Stimulated activated CD4-positive, alpha-beta T cell treated with anti-CD3 and anti-CD28 coated beads, Interleukin-1b, Interleukin-23, amount 100 ng/mL, for 24 hours (primary cell): ENCODE measurements at regions not wholly inside any gene's neighbourhood (a gene's known extent, or its start where the extent isn't known, plus 50 kb on each side); places are given as distances from the start of the nearest gene placed in this dataset.
"Not testable (repeated sequence)": the region's sequence is repeated elsewhere in the genome, so short reads cannot be mapped to it uniquely, and the experiment has no call there.

Experiments used
- DNase-seq, 4 experiments: peaks; one replicate each; pipeline ENCODE4 v3.0.0-alpha.2; 2020; ENCODE audit warnings: low read depth in 4 of 4, low spot score in 1 of 4

DNA sequence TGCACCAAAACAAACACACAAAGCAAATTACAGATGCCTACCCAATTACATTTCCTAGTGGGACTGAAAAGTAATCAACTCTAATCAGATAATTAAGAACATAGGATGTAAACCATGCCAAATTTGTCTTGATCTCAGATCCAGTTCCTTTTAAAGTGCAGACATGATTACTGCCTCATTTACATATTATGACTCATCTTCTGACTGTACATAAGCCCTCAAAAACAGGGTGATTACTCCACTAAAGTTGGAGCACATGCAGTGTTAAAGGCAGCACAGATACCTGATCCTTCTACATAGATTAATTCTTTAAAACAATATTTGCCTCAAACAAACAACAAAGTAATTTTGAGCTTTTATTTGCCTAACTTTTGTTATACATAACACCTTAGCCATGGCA is 337.2 kb downstream of the RPS29 start:
- DNase-seq: no peak

DNA sequence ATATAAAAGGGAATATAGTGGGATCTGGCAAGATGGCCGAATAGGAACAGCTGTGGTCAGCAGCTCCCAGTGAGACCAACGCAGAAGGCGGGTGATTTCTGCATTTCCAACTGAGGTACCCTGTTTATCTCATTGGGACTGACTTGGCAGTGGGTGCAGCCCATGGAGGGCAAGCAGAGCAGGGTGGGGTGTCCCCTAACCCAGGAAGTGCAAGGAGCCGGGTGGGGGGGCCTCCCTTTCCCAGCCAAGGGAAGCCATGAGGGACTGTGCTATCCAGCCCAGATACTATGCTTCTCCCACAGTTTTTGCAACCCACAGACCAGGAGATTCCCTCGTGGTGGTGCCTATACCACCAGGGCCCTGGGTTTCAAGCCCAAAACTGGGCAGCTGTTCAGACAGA is 342.4 kb downstream of the RPS29 start:
- not testable (repeated sequence) for DNase-seq

DNA sequence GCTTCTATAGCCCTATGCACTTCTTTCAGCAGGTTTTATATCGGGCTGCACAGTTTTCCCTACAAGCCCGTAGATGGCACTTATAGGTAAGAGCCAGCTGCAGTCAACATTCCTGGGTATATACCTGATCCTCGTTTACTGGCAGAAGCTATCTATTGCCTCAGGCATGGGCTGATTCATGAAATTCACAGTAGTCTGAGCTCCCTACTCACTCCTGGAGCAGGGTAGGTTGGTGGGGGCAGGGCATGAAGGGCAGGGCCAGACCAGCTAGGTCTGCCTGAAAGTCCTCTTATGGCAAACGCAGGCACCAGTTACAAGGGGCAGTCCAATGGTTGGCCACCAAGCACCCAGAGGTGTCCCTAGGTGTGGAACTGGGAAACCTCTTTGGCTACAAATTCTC is 345.8 kb downstream of the RPS29 start:
- no peak for DNase-seq

DNA sequence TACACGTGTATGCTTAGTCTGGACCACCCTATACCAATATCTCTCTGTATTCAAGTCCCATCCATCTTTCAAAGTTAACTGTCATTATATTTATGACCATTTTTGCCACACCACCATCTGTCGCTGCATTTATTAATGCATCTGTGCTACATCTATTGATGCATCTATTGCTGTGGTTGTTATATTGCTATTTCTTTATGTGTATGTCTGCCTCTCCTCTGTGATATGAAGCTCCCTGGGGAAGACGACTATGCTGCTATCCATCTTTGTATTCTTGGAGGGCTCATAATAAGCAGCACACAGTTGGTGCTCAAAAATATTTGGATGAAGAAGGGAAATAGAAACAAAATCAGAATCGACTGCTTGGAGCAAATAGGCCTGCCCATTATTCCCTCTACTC is 357.6 kb downstream of the RPS29 start:
- no peak for DNase-seq

DNA sequence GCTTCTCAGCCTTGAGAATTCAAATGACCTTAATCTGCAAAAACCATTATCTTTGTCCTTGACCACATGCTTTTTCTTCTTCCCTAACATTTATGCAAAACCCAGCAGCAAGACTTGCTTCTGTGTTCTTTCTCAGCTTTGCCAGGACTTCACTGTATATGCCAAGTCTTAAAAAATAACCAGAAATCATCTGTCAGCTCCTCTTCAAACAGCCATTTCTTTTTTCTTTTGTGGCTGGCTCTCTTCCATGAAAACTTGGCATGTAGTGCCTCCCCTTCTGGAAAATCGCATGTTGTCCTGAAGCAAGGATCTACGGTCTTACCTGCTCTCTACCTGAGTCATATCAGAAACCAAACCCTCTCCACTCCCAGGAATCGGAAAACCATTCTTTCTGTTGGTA is 364.9 kb downstream of the RPS29 start:
- DNase-seq: no peak

DNA sequence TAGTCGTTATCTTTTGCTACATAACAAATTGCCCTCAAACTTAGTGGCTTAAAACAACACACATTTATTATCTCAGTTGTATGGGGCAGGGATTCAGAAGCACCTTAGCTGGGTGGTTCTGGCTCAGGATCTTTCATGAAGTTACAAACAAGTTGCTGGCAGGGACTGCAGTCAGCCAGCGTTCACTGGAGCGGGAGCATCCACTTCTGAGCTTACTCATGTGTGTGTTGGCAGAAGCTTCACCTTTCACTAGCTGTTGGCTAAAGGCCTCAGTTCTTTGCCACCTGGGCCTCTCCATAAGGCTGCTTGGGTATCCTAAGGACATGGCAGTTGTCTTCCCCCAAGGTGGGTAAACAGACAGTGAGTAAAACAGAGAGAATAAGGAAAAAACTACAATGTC is 365.7 kb downstream of the RPS29 start:
- DNase-seq: no peak

DNA sequence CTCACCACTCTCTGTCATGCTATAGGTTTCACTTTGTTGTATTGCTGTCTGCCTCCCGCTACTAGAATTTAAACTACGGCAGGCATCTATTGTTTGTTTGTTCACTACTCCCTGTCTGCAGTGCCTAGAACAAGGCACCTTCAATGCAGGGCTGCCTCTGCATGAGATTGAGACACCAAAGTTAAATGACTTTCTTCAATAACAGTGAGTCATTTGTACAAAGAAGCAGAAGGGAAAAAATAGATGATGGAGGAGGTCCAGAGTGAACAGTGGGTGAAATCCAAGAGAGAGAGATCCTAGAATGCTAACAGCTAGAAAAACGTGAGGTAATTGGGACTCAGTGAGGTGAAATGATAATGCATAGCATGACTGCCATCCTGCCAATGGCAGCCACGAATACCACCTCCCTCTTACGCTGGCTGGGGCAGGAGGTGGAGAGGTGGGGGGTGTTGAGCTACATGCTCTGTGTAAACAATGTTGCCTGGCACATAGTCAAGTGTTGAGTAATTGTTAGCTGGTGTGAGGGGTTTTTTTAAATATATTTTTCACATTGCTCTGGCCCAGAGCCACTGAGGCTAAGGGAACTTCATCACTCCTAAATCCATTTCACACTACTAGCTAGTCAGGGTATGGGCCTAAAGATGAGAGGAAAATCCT is 367.6 kb downstream of the RPS29 start:
- DNase-seq: no peak

DNA sequence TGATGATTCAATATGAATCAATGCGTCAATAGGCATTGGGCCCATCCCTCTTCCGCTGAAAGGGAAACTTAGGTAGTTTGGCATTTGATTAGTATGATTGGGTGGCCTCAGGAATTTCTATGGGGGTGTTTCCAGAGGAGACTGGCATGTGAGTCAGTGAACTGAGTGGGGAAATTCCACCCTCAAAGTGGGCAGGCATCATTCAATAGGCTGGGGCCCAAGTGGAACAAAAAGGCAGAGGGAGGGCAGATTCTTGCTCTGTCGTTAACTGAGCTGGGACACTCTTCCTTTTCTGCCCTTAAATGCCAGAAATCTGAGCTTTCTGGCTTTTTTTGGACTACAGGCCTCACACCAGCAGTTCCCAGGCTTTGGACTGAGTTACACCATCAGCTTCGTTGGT is 373.5 kb downstream of the RPS29 start:
- no peak for DNase-seq

DNA sequence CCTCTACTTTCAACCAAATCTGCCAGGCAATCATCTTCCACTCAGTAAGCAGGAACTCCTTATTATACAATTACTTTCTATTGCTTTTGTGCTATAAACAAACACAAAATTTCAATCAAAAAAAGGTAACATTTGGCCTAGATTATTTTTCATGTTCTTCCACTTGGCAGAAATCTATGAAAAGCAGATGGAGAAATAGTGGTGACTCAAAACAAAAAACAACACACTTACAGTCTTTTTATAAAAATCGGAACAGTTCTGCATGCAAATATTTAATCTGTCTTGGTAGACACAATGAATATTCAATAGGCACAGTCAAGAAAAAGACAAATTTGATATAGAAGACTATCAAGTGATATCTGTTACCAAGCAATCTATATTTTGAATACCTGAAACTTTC is 376.8 kb downstream of the RPS29 start:
- DNase-seq: no peak

DNA sequence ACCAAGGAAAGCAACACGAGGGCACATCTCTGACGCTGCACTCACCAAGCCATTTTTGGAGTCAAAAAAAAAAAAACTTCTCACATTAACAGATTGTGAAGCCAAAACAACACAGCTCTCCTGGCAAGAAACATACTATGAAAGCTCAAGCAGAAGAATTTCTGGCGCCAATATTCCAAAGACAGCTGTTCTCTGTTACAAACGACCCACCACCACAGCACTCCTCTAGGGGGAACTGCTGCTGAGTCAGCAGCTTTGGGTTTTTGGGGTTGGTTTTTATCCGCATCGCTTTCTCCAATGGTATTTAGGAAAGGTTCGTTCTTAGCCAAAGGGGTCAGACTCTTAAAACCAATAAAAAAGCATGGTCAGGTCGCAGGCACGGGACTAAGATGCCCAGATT is 379.4 kb downstream of the RPS29 start:
- no peak for DNase-seq

DNA sequence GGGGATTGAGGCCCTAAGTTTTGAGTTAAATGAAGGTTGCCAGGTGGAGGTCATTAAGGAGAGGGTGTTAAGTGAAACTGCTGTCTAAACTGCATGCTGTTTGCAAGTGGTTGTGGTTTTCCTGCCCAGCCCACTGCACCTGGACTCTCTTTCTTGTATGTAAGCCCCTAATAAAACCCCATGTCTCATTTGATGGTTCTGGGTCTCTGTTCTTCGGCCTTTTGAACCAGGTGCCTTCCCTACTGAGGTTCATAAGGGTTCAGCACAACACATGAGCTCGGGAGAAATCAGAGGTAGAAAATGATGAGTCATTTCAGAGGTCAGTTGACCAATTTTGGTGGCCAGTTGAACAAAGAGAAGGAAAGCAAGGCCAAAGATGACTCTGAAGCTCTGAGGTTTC is 382.5 kb downstream of the RPS29 start:
- no peak for DNase-seq

DNA sequence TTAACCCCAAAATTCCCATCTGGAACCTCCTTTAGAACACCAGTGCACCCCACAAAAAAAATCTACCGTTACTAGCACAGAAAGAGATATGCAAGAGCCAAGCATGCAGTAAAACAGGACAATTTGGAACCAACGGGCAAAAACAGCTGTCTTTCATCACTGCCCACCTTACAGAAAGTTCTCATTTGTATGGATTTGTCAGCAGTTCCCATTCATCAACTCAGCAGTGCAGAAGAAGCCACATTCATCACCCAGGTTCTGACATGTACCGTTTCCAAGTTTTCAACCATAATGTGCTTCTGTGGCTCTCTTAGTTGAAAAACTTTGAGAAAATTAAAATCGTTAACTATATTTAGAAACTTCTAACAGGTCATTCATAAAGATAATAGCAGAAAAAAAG is 387.0 kb downstream of the RPS29 start:
- DNase-seq: no peak

DNA sequence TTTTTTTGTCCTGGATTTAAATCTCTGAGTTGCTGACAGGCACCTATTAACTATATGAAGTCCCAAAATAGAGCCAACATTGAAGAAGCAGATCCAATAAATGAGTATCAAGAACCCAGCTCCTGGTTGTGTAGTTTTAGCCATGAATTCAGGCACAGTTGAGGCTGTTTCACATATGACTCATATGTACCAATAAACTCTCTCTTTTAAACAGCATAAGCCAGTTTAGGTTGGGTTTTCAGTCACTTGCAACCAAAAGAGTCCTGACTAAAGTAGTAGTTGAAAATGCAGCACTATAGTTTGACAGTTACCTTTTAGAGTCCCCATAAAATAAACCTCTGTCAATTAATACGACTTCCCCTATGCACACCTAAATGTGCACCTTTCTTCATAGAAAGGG is 389.9 kb downstream of the RPS29 start:
- no peak for DNase-seq

DNA sequence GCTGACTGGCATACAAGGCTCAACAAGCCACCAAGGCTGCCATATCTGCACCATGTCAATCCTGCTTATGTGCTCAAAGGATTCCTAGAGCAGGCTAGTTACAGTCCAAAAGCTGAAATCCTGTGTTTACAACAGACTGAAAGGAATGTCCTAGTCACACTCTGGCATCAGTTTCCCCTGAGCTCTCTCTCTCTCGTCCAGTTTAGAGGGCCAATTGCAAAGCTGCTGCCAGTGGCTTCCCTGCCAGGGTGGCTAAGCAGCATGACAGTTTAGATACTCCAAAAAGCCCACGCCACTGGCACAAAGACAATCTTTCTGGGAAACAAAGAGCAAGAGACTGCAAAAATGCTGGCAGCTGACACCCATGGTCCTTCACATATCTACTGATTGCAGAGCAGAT is 392.1 kb downstream of the RPS29 start:
- no peak for DNase-seq

DNA sequence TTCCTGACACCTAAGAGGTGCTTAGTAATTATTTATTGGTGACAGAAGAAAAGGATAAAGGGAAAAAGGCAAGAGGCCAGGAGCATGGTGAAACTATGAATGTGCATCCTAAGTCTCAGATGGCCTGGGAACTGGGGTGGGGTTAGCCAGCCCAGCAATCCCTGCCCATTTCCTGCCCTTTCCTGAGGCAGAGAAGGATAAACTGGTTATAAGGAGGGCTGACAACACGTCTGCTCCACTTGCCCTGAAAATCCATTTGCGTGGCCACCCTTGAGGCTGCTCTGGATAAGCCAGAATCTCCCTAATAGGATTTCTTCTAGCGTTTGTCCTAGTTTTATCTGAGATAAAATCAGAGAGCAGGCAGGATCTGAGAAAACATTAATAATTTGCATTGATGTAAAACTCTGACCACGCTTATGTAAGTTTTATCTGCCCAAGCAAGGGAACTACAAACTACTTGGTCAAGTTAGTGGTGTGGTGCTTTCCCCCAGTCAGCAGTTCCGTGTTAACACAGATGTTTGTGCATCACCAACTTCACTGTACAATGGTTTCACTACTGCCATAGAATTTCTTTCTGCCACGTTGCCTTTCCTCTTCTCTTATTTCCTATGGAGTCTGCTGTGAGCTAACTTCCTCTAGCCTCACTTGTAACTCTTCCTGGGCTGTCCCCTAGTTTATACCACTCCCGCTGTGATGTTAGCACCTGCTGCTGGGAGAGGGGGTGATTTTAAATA is 392.7 kb downstream of the RPS29 start:
- no peak for DNase-seq

DNA sequence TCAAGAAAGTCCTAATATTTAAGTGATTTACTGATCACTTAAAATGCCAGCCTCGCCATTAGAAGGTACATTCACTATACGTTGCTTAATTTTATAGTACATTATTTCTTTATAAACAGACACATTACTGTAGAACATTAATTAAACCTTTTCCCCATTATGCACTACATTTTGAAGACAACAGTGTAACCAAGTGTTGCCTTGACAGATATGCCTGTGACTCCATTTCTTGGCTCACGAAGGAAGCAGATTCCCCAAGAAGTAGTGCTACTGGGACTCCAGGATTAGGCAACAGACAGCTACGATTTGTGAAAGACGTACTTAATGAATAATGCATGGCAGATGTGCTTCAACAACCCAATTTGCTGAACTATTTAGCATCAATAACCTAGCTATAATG is 394.8 kb downstream of the RPS29 start:
- DNase-seq: no peak

DNA sequence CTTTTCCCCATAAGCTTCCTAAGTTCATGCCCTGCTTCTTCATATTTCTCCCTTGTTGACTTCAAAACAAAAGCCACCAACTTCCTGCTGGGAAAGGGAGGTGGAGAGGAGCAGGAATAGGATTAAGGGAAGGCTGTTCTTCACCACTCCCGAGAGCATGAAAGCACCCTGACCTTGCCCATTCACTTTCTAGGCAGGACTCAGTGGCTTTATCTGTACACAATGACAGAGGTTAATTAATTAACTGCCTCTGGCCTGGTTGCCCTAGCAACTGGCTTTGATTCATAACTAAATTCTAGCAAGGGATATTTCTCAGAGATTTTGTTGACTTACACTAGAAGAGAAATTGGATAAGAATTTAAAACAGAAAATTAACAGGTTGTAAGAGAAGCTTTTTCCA is 396.8 kb downstream of the RPS29 start:
- no peak for DNase-seq

DNA sequence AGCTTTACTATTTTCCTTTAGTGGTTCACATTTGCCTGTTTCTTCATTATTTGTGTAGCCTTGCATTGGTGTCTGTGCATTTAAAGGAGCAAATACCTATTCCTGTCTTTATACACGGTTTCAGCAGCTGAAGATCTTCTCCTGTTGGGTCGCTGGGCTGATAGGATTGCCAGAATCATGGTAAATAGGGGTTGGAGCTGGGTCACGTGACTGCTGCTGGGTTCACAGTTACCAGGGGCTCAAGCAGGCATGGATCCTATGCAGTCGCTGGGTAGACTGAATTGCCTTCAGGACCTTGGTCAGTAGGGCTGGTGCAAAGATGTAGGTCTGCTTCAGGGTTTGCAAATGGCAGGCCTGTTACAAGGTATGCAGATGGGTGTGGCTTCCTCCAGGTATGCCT is 398.4 kb downstream of the RPS29 start:
- no peak for DNase-seq

DNA sequence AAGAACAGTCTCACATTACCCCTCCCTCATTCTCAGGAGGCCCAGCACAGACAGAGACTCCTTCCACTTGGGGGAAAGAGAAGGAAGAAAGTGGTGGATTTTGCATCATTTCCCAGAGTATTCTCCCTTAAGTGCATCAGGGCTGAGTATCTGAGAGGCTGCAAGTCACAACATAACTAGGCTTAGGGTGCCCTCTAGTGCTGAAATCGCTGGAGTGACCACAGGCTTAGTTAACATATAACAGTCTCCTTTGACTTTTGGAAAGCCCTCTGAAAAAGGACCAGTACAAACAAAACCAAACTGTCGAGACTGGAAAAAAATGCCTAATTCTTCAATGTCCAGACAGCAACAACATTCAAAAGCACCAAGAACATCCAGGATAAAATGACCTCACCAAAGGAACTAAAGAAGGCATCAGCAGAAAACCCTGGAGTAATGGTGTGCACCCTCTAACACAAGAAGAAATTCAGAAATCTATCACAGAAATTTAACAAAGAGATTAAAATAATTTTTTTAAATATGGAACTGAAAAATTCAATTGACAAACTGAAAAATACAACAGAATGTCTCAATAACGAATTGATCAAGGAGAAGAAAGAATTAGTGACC is 412.3 kb downstream of the RPS29 start:
- peak in 2 of 4 experiments; percentile 7 to 23 for DNase-seq

DNA sequence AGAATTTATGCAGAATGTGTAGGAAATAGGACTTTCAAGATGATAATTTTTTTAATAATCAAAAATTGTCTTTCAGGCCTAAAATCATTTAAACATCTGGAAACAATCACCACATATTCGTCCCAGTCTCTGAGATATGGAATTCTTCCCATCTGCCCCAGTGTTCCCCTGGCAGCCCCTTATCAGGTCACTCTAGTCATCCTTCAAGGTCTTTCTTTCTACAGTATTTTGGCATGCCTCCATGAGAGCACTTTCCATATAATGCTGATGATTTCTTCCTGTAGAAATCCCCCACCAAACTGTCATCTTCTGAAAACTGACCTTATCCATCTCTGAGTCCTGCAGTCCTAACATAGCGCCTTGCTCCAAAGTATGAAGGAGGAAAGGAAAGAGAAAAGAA is 422.1 kb downstream of the RPS29 start:
- no peak for DNase-seq

DNA sequence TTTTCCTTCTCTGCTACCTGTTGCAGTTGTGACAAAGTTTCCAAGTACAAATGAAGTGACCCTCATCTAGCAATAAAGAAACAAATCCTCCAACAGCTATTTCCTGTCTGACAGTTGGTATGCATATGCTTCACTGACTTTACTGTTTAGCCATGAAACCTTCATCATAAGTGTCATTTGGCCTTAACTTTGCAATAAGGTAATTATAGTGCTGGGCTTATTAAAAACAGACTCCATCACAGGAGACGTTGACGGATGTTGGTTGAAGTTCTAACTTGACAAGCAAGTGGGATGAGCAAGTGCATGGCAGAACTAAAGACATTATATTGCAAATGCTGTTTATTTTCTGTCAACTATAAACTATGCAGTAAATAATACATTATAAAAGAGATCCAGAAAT is 425.2 kb downstream of the RPS29 start:
- no peak for DNase-seq

DNA sequence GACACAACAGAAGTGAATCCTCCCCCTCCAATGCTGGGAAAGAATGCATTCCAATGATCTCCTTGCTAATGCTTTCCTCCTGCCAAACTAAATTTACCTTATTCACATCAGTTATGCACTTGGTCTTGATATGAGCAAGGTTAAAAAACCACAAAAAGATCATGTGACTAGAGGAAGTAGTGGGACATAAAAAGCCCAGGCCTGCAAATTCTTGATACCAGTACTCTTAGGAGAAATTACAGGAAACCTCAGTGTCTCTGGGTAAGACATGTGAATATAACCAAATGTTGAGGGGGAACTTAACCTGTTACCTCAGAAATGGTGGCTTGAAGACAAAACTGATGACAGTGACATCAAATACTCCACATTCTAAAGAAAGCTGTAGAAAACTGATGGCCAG is 427.1 kb downstream of the RPS29 start:
- DNase-seq: no peak

DNA sequence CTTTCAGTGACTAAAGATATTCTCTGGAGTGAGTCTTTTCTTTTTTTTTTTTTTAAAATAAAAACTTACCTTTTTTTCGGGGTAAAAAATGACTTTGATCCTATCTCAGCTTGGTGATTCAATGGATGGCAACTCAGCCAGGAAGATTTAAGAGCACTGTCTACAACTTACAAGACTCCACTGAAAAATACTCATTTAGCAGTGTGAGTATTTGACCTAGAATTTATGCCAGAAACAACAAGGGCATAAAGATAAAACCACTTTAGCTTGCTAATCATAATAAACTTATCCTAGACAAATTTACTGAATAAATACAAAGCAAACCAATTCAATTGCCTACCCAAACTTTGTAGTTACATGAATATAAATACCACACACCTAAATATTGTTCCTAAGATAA is 446.6 kb downstream of the RPS29 start:
- no peak for DNase-seq
